DMS153 treated with DMSO at 0.1 percent for 48 hours (cell line): ENCODE measurements at regions not wholly inside any gene's neighbourhood (a gene's known extent, or its start where the extent isn't known, plus 50 kb on each side); places are given as distances from the start of the nearest gene placed in this dataset.
A peak's percentile ranks its signal among the peaks of the same experiment; 100 is the strongest.

Experiments used
- DNase-seq: peaks from one replicate; lab custom pipeline; 2025; ENCODE audit not compliant: unreplicated experiment; lab: John Stamatoyannopoulos, UW

GRCh38 chr2:224325941-224326340, 76.0 kb downstream of the FAM124B start:
- DNase-seq = no peak

DNA sequence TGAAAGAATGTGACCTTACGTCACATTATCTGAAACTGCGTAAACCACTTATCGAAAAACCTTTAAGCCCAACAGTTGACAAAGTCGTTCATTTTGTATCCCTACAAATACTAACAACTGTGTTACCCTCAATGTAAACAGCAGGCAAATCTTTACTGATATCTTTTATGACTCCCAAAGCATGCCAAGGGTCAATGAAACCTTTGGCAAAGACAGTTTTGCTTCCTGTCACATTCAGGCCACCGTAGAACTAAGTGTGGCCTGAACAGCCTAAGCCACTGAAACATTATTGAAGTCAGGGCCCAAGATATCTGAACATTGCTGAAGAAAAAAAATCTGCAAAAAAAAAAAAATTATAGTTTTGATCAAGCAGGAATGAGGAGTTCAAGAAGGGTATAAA, 77.3 kb downstream of the FAM124B start:
- DNase-seq = no peak

GRCh38 chr2:224320660-224321059, 81.2 kb downstream of the FAM124B start:
- DNase-seq = no peak

DNA sequence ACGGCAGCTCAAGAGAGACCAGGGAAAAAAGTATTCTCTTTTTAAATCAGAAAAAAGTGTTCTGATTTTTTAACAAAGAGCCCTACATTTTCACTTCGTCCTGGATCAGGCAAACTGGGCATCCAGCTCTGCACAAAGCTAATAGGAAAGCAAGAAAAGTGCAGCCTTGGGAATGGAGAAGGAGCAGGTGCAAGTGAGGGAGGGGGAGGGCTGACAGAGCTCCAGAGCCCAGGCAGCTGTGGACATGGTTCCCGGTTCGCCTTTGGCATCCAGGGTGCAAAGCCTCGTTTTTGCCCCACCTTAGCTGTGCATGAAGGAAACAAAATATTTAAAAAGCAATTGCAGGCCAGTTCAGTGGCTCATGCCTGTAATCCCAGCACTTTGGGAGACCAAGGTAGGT, 82.2 kb downstream of the FAM124B start:
- no peak for DNase-seq

DNA sequence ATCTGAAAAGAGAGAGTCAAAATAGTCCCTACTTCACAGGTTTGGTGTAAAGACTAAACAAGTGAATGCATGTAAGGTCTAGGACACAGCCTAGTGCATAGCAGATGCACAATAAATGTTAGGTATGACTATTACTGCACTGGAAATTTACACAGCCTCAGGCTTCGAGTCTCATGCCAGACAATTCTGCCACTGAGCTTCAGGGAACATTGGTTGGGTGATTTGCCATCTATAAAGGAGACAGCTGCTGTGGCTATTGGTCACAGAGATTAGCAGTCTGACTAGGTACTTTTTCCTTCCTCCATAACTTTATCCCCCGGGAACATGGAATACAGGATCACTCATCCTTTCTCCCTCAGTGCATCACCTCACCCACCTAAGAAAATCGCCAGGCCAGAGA, 89.2 kb downstream of the FAM124B start:
- DNase-seq = no peak

GRCh38 chr2:224310943-224311625, 90.8 kb downstream of the FAM124B start:
- no peak for DNase-seq

- DNase-seq = no peak
Measured at GRCh38 chr2:224309176-224309575, 92.7 kb downstream of the FAM124B start.

DNA sequence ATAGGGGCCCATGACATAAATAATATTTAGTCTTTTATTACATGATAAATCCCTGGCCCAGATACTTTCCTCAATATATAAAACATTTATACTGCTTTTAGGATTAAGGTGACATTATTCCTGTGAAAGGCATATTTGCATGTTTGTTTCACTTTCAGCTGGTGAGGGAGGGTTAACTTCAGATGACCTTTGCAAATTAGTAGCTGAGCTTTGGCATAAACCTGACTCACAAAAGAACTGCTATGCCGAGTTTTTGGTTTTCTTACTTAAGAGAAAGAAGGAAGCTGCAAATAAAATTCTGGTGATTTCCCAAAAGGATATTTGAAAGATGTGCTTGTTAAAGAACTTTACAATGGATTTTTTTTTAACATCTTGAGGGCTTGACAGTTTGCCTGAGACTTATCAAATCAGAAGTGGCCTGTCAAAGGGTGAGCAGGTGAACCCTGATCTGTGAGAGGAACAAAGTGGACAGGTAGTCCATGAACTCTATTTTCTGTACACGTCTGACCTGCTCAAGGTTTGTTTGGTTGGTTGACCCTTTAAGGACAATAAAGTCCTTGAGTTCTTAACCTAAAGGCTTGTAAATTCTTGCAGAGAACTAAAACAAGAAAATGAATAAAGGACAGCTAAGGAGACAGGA, 93.5 kb downstream of the FAM124B start:
- DNase-seq = no peak

GRCh38 chr2:224302952-224303351, 99.0 kb downstream of the FAM124B start:
- no peak for DNase-seq

DNA sequence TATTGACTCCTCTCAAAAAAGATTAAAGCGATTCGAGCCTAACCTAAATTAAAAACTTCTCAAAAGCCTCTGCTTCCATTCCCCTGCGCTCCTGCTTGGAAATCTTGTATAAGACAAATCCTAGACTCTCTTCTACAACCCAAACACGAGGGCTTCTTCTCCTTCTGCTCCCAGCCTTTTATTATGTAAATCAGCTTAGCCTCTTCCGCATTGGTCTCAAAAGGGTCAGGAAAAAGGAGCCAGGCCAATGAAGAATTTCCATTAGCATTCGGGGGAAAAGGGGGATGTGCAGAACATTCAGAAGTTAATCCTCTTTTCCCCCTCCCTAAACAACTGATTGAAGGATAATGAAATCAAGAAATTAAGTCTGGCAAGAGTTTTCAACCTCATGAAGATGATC, 107.9 kb downstream of the FAM124B start:
- no peak for DNase-seq

GRCh38 chr2:224287531-224287930, 114.4 kb downstream of the FAM124B start:
- DNase-seq = no peak

- DNase-seq = no peak
Measured at GRCh38 chr2:224286923-224287322, 115.0 kb downstream of the FAM124B start.

DNA sequence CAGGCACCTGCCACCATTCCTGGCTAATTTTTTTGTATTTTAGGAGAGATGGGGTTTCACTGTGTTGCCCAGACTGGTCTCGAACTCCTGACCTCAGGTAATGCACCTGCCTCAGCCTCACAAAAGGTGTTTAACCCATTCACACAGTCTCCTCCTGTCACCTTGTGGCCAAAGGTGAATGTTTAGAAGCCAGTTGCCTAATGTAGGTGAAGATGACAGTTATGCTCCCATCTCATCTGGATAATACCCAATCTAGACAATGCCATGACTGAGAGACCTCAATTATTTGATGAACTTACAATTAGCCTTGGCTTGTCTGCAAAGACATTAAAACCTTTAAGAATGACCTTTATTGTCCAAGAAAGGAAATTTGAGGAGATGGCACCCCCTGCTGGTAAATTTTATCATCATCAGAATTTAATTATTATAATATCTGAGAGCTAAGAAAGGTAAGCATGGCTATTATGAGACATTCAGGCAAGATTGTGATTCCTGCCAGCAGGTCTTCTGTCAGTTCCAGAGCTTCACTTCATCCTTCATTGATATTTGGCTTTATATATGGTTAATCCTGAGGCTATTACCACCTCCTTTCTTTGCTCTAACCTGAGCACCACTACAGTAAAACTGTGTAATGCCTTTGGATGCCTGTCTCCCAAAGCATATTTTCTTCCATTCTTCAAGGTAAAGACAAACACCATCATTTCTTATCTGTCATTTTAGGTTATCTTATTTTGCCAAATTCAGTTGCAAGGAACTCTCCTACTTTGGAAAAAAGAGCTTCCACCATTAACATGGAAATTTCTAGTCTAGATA, 117.6 kb downstream of the FAM124B start:
- DNase-seq = peak; percentile 37

GRCh38 chr2:224283466-224283965, 118.4 kb downstream of the FAM124B start:
- DNase-seq = no peak

DNA sequence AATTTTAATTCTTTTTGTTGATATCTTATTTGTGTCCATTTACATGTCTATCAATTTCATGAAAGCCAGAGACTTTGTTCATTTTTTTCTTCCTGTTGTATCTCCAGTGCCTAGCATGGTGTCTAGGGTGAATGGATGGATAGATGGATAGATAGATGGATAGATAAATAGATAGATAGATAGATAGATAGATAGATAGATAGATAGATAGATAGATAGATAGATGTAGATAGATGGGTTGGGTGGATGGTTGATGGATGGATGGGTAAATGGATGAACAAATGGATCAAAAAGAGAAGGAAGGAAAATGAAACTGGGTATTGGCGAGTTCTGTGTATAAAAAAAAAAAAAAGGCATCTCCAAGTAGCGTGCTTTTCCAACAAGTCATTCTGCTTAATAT, 120.5 kb downstream of the FAM124B start:
- no peak for DNase-seq

DNA sequence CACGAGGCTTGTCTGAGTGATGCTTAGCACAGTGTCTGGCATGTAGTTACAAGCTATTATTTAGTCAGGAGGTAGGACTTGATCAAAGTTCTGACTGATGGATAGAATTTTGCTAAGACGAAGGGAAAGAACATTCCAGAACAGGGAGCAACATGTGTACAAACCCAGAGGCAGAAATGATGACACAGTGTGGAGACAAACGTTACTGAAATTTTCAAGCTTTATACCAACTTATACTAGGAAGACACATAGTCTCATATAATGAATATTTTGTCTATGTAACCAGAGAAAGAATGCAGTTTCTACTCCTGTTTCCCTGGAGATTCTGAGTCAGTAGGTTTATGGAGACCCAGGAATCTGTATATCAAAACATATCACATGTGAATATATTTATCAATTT, 123.4 kb downstream of the FAM124B start:
- no peak for DNase-seq

- DNase-seq = no peak
Measured at GRCh38 chr2:224276251-224276650, 125.7 kb downstream of the FAM124B start.

- DNase-seq = no peak
Measured at GRCh38 chr2:224272237-224272910, 129.5 kb downstream of the FAM124B start.

DNA sequence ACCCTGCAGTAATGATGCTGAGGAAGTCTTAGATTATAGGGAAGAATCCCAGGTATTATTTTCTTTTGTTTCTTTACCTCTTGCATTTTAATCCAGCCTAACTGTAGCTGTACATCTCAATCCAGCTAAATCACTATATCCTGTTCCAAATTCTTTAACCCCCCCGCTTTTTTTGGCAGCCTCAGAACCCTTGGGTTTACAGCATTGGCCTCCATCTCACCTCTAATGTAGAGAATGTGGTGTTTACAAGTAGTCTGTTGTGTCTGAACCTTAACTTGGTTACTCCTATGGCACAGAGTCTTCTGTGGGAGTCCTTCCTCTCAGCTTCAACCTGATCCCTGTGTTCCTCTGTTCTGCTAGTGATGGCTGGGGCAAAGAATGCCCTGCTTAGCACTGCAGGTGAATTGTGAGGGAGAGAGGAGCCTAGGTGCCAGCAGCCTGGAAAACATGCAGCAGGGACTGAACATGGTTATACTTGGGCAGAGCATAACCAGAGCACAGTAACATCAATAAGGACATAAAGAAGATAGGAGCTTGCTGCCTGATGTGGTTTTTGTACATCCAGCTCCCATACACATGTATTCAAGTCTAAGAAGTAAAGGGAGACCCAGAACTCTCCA, 130.2 kb downstream of the FAM124B start:
- no peak for DNase-seq

GRCh38 chr2:224268441-224268840, 133.5 kb downstream of the FAM124B start:
- DNase-seq = peak; percentile 21

DNA sequence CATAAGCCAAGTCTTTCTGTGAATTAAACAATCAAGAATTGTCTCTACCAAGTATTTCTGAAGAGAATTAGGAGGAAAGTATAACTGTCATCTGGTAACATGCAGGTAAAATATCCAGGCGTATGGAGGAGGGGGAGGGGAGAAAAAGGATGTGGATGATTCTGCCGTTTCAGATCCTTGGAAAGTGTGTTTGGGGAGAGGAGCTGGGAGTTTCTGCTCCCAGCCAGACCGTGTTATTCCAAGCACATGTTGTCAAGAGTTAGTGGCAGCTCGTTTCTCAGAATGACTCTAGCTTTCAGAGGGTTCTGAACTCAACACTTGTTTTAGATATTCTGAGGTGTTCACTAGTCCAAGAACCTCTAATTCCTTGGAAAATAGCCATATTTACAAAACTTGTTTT, 137.6 kb downstream of the FAM124B start:
- no peak for DNase-seq
